ENCODE measurements at regions not wholly inside any gene's neighbourhood (a gene's known extent, or its start where the extent isn't known, plus 50 kb on each side); places are given as distances from the start of the nearest gene placed in this dataset.

DNA sequence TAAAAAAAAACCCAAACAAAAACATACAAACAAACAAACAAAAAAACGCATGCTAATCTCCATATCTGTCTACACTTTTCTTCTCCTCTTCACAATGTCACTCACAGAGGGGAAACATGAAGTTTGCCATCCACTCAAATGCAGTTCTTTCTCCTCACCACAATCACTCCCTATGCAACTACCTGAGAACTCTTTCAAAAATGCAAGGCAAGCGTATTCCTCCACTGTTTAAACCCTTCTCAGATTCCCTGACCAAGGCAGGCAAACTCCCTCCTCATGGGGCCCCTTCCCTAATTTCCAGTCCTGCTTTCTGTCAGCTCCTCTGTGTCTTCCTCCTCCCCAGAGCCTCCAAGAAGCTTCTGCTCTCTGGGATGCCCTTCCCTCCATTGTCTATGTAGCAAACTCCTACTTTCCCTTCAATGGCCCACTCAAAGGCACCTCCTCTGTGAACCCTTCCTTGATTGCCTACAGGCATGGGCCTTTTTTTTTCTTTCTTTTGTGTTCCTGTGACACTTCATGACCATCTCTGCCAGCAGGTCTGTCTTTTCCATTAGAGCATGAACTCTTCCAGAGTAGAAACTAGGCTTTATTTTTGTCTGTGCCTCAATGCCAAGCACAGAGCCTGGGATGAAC, 143.8 kb upstream of the SLC1A4 start:
- Histone ChIP-seq H3K27me3 (ENCODE audit: low read length) (no peaks in the 10 kb centered on the region), H4K20me1 (ENCODE audit: low read length) (no peaks in the 10 kb centered on the region), H3K4me3 (ENCODE audit: low read length) (no peak overlapping the region), H2AFZ (ENCODE audit: low read length) (no peak overlapping the region), H3K4me2 (ENCODE audit: low read length) (no peak overlapping the region), H3K9me3 (ENCODE audit: low read length) (no peaks in the 10 kb centered on the region), H3K9ac (ENCODE audit: low read length) (no peak overlapping the region), H3K4me1 (ENCODE audit: insufficient read depth, low read length) (peaks cover 4% of the 10 kb centered on the region; the same call in 1 of the 2 replicates), H3F3A (ENCODE audit: low read length, unreplicated experiment) (peaks cover 3% of the 10 kb centered on the region), H3K79me2 (ENCODE audit: low read length) (no peaks in the 10 kb centered on the region), H3K9me2 (replicated peaks; ENCODE audit: low read length) (no peaks in the 10 kb centered on the region), H3K36me3 (ENCODE audit: low read depth, low read length) (no peaks in the 10 kb centered on the region), H3K27ac (ENCODE audit: low read length) (no peak overlapping the region)
- CTCF ChIA-PET: no interaction called here
- intact Hi-C loops (cut with micrococcal nuclease): no loop called here
- POLR2A ChIA-PET (ENCODE audit: unreplicated experiment): no interaction called here
- DNase-seq (no peak), ATAC-seq (no peak; the same call in 1 of the 2 replicates)
- BruUV-seq (replicated peaks): no TSS peak
- TF ChIP-seq EZH2 (IDR thresholded peaks at IDR 0.05; ENCODE audit: low read length, unreplicated experiment) (no peak), EZH2phosphoT487 (IDR thresholded peaks at IDR 0.05; ENCODE audit: borderline replicate concordance, low read length) (no peak)
- TF ChIP-seq, protein P1, sequence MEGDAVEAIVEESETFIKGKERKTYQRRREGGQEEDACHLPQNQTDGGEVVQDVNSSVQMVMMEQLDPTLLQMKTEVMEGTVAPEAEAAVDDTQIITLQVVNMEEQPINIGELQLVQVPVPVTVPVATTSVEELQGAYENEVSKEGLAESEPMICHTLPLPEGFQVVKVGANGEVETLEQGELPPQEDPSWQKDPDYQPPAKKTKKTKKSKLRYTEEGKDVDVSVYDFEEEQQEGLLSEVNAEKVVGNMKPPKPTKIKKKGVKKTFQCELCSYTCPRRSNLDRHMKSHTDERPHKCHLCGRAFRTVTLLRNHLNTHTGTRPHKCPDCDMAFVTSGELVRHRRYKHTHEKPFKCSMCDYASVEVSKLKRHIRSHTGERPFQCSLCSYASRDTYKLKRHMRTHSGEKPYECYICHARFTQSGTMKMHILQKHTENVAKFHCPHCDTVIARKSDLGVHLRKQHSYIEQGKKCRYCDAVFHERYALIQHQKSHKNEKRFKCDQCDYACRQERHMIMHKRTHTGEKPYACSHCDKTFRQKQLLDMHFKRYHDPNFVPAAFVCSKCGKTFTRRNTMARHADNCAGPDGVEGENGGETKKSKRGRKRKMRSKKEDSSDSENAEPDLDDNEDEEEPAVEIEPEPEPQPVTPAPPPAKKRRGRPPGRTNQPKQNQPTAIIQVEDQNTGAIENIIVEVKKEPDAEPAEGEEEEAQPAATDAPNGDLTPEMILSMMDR (conservative IDR thresholded peaks at IDR 0.05; ENCODE audit: low read depth, low read length): no peak

DNA sequence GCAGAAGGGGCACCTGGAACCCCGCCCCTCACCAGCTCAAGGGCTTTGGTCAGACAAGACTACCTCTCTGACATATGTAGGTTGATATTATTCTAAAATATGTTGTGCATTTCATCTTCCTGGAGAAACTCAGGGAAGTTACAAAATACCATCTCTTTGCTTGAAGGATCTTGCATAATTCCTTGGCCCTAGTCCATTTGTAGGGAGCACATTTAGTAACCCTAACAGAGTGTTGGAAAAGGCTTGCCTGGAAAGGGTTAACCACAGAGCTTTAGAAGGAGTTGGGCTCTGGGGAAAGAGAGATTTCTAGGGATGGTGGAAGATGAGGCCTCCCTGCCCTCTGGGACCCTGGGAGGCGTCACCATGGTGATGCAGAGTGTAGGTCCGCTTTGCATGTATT, 143.0 kb upstream of the SLC1A4 start:
- Histone ChIP-seq H2AFZ (ENCODE audit: low read length) (no peak overlapping the region), H3K27me3 (ENCODE audit: low read length) (no peaks in the 10 kb centered on the region), H3K36me3 (ENCODE audit: low read depth, low read length) (no peaks in the 10 kb centered on the region), H3K27ac (ENCODE audit: low read length) (no peak overlapping the region), H3K9me2 (replicated peaks; ENCODE audit: low read length) (no peaks in the 10 kb centered on the region), H3K4me2 (ENCODE audit: low read length) (no peak overlapping the region), H3K4me3 (ENCODE audit: low read length) (no peak overlapping the region), H3K79me2 (ENCODE audit: low read length) (no peaks in the 10 kb centered on the region), H3K9me3 (ENCODE audit: low read length) (no peaks in the 10 kb centered on the region), H3K9ac (ENCODE audit: low read length) (no peak overlapping the region), H3F3A (ENCODE audit: low read length, unreplicated experiment) (no peaks in the 10 kb centered on the region), H4K20me1 (ENCODE audit: low read length) (no peaks in the 10 kb centered on the region), H3K4me1 (ENCODE audit: insufficient read depth, low read length) (no peaks in the 10 kb centered on the region)
- CTCF ChIA-PET: no interaction called here
- intact Hi-C loops (cut with micrococcal nuclease): no loop called here
- POLR2A ChIA-PET (ENCODE audit: unreplicated experiment): no interaction called here
- TF ChIP-seq EZH2 (IDR thresholded peaks at IDR 0.05; ENCODE audit: low read length, unreplicated experiment): no peak
- ATAC-seq: no peak
- no TSS peak for BruUV-seq (replicated peaks)
- no peak for DNase-seq

DNA sequence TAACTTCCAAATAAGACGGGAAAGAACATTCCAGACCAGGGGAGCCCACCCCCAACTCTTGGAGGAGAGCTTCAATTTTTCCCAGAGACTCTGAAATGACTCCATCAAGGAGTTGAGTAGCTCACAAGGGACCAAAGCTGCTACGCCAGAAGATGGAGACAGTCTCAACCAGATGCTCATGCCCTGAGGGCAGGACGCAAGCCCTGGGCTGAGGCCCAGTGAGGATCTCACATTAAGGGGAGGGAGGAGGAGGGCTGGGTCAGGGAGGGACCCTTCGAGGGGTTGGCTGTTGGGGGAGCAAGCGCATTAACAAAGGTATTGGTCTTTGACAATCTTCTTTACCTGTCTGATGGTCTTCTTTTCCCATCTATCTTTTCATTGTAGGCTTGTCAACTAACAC, 141.3 kb upstream of the SLC1A4 start:
- H3K27ac ChIP-seq (ENCODE audit: low read length): no peak overlapping the region
- no peak overlapping the region for H2AFZ ChIP-seq (ENCODE audit: low read length)
- TF ChIP-seq EZH2 (IDR thresholded peaks at IDR 0.05; ENCODE audit: low read length, unreplicated experiment) (no peak), EZH2phosphoT487 (IDR thresholded peaks at IDR 0.05; ENCODE audit: borderline replicate concordance, low read length) (no peak)
- TF ChIP-seq, protein P1 (conservative IDR thresholded peaks at IDR 0.05; ENCODE audit: low read depth, low read length): no peak
- intact Hi-C loops (cut with micrococcal nuclease): no loop called here
- no peaks in the 10 kb centered on the region for H4K20me1 ChIP-seq (ENCODE audit: low read length)
- no TSS peak for BruUV-seq (replicated peaks)
- no peaks in the 10 kb centered on the region for H3K79me2 ChIP-seq (ENCODE audit: low read length)
- POLR2A ChIA-PET (ENCODE audit: unreplicated experiment): no interaction called here
- no peak for DNase-seq
- no peaks in the 10 kb centered on the region for H3K27me3 ChIP-seq (ENCODE audit: low read length)
- no peak for ATAC-seq
- H3K9me2 ChIP-seq (replicated peaks; ENCODE audit: low read length): no peaks in the 10 kb centered on the region
- no peaks in the 10 kb centered on the region for H3K36me3 ChIP-seq (ENCODE audit: low read depth, low read length)
- H3K4me1 ChIP-seq (ENCODE audit: insufficient read depth, low read length): no peaks in the 10 kb centered on the region
- no peak overlapping the region for H3K9ac ChIP-seq (ENCODE audit: low read length)
- no peaks in the 10 kb centered on the region for H3K9me3 ChIP-seq (ENCODE audit: low read length)
- H3K4me2 ChIP-seq (ENCODE audit: low read length): no peak overlapping the region
- no peaks in the 10 kb centered on the region for H3F3A ChIP-seq (ENCODE audit: low read length, unreplicated experiment)
- H3K4me3 ChIP-seq (ENCODE audit: low read length): no peak overlapping the region
- CTCF ChIA-PET: interaction anchor here (0.7 kb wide), 1 partner anchor 242 kb away, joined by 3 read pairs; no protein-coding TSS in a partner anchor

Measured in PC-3 (cell line).